HG03159 (cell line): ENCODE measurements at regions not wholly inside any gene's neighbourhood (a gene's known extent, or its start where the extent isn't known, plus 50 kb on each side); places are given as distances from the start of the nearest gene placed in this dataset.
"Not testable (repeated sequence)": the region's sequence is repeated elsewhere in the genome, so short reads cannot be mapped to it uniquely, and the experiment has no call there.

Source experiments
- ATAC-seq: cut with Tn5 transposase; IDR thresholded peaks from one replicate; pipeline ENCODE4 v1.9.1; 2021; ENCODE audit warnings: mild to moderate bottlenecking, moderate library complexity; ENCODE audit not compliant: unreplicated experiment

- no peak for ATAC-seq
Measured at GRCh38 chr17:56000411-56000810, 152.9 kb upstream of the ANKFN1 start.

- not testable (repeated sequence) for ATAC-seq
Measured at GRCh38 chr17:56002656-56003055, 150.6 kb upstream of the ANKFN1 start.

- no peak for ATAC-seq
Measured at GRCh38 chr17:56009795-56010651, 143.3 kb upstream of the ANKFN1 start.

- no peak for ATAC-seq
Measured at GRCh38 chr17:56011406-56012131, 141.7 kb upstream of the ANKFN1 start.

- no peak for ATAC-seq
Measured at GRCh38 chr17:56018211-56018610, 135.1 kb upstream of the ANKFN1 start.

GRCh38 chr17:56020369-56020768, 132.9 kb upstream of the ANKFN1 start:
- no peak for ATAC-seq

- ATAC-seq, result no peak
Measured at GRCh38 chr17:56021681-56022190, 131.5 kb upstream of the ANKFN1 start.

GRCh38 chr17:56023851-56024250, 129.4 kb upstream of the ANKFN1 start:
- ATAC-seq, result no peak

GRCh38 chr17:56026915-56027314, 126.4 kb upstream of the ANKFN1 start:
- no peak for ATAC-seq

- no peak for ATAC-seq
Measured at GRCh38 chr17:56028837-56029236, 124.4 kb upstream of the ANKFN1 start.

GRCh38 chr17:56030009-56030624, 123.2 kb upstream of the ANKFN1 start:
- ATAC-seq, result no peak

GRCh38 chr17:56031636-56032035, 121.6 kb upstream of the ANKFN1 start:
- no peak for ATAC-seq

- ATAC-seq, result no peak
Measured at GRCh38 chr17:56034197-56034635, 119.1 kb upstream of the ANKFN1 start.

- ATAC-seq, result no peak
Measured at GRCh38 chr17:56038131-56038530, 115.1 kb upstream of the ANKFN1 start.

- ATAC-seq, result no peak
Measured at GRCh38 chr17:56045872-56046271, 107.4 kb upstream of the ANKFN1 start.

- ATAC-seq, result no peak
Measured at GRCh38 chr17:56047331-56047730, 105.9 kb upstream of the ANKFN1 start.

GRCh38 chr17:56057869-56058268, 95.4 kb upstream of the ANKFN1 start:
- ATAC-seq, result no peak

GRCh38 chr17:56064506-56064905, 88.8 kb upstream of the ANKFN1 start:
- no peak for ATAC-seq

GRCh38 chr17:56074361-56074890, 78.8 kb upstream of the ANKFN1 start:
- no peak for ATAC-seq

- ATAC-seq, result no peak
Measured at GRCh38 chr17:56076980-56077379, 76.3 kb upstream of the ANKFN1 start.

GRCh38 chr17:56083475-56083874, 69.8 kb upstream of the ANKFN1 start:
- no peak for ATAC-seq
